ENCODE measurements at regions not wholly inside any gene's neighbourhood (a gene's known extent, or its start where the extent isn't known, plus 50 kb on each side); places are given as distances from the start of the nearest gene placed in this dataset.

DNA sequence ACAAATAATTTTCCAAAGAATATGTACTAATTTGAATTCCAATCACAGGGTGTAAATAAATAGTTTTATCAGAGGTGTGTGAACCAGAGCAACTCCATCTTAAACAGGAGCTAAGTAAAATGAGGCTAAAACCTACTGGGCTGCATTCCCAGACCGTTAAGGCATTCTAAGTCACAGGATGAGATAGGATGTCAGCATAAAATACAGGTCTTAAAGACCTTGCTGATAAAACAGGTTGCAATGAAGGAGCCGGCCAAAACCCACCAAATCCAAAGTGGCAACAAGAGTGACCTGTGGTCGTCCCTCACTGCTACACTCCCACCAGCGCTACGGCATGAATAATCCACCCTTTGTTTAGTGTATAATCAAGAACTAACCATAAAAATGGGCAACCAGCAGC, 291.7 kb upstream of the SEMA3D start:
- no peak for TF ChIP-seq POLR2A (IDR thresholded peaks at IDR 0.05)
- TF ChIP-seq, protein P1, sequence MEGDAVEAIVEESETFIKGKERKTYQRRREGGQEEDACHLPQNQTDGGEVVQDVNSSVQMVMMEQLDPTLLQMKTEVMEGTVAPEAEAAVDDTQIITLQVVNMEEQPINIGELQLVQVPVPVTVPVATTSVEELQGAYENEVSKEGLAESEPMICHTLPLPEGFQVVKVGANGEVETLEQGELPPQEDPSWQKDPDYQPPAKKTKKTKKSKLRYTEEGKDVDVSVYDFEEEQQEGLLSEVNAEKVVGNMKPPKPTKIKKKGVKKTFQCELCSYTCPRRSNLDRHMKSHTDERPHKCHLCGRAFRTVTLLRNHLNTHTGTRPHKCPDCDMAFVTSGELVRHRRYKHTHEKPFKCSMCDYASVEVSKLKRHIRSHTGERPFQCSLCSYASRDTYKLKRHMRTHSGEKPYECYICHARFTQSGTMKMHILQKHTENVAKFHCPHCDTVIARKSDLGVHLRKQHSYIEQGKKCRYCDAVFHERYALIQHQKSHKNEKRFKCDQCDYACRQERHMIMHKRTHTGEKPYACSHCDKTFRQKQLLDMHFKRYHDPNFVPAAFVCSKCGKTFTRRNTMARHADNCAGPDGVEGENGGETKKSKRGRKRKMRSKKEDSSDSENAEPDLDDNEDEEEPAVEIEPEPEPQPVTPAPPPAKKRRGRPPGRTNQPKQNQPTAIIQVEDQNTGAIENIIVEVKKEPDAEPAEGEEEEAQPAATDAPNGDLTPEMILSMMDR (IDR thresholded peaks at IDR 0.05), result no peak
